GM12892 (cell line): ENCODE measurements at regions not wholly inside any gene's neighbourhood (a gene's known extent, or its start where the extent isn't known, plus 50 kb on each side); places are given as distances from the start of the nearest gene placed in this dataset.

ENCODE experiments used
- POLR2A ChIP-seq: IDR thresholded peaks from 2 replicates; pipeline ENCODE4 v1.6.1; 2011; ENCODE audit warnings: low read depth, low read length, control low read depth
- POLR2AphosphoS5 ChIP-seq: IDR thresholded peaks from 2 replicates; pipeline ENCODE4 v1.6.1; 2011; ENCODE audit warnings: low read depth, low read length, control low read depth
- TAF1 ChIP-seq: IDR thresholded peaks from 2 replicates; pipeline ENCODE4 v1.6.1; 2011; ENCODE audit warnings: low read depth, mild to moderate bottlenecking, control low read depth, low read length, borderline replicate concordance

DNA sequence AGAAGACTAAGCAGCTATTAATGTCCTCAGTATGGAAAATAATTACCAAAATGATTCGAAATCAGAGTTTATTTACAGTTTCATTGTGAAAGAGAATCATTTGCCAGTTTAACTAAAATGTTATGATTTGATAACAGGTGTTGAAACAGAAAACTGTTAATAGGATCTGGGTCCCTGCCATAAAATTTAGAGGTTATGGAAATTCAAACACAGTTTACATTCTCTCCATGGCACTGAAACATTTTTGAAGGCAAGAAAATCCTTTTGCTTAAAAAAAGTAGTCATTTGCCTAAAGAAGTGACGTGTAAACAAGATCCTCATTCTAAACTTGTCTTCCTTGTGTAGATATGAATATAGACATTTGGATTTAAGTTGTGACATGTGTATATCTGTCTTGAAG, 743.8 kb downstream of the SLC4A3 start:
- no peak for TF ChIP-seq POLR2AphosphoS5
- no peak for TF ChIP-seq TAF1
- no peak for TF ChIP-seq POLR2A
